ENCODE measurements at regions not wholly inside any gene's neighbourhood (a gene's known extent, or its start where the extent isn't known, plus 50 kb on each side); places are given as distances from the start of the nearest gene placed in this dataset.

DNA sequence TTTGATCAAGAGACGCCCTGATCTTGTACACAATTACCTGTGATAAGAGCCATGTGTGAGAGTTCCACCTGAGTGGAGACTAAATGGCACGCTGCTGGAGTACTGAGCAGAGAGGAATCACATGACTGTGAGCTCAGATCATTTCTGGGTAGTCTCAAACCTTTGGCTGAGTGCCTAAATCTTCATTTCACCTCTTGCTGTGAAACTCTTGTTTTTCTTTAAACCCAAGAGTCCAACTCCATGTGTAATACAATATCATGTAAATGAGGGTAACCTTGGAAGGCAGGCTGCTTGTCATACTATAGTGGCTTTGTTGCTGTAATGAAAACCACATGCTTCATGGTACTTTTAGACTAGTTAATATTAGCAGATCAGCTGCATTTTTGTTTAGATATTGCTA is 156.9 kb downstream of the CAND1 start:
- intact Hi-C loops (cut with micrococcal nuclease): no loop called here

GRCh38 chr12:67427336-67427735 is 158.2 kb downstream of the CAND1 start:
- intact Hi-C loops (cut with micrococcal nuclease): no loop called here

- intact Hi-C loops (cut with micrococcal nuclease): no loop called here
Measured at GRCh38 chr12:67428431-67428830, 159.3 kb downstream of the CAND1 start.

- intact Hi-C loops (cut with micrococcal nuclease): no loop called here
Measured at GRCh38 chr12:67430708-67431335, 161.7 kb downstream of the CAND1 start.

GRCh38 chr12:67431411-67432020 is 162.4 kb downstream of the CAND1 start:
- intact Hi-C loops (cut with micrococcal nuclease): no loop called here

DNA sequence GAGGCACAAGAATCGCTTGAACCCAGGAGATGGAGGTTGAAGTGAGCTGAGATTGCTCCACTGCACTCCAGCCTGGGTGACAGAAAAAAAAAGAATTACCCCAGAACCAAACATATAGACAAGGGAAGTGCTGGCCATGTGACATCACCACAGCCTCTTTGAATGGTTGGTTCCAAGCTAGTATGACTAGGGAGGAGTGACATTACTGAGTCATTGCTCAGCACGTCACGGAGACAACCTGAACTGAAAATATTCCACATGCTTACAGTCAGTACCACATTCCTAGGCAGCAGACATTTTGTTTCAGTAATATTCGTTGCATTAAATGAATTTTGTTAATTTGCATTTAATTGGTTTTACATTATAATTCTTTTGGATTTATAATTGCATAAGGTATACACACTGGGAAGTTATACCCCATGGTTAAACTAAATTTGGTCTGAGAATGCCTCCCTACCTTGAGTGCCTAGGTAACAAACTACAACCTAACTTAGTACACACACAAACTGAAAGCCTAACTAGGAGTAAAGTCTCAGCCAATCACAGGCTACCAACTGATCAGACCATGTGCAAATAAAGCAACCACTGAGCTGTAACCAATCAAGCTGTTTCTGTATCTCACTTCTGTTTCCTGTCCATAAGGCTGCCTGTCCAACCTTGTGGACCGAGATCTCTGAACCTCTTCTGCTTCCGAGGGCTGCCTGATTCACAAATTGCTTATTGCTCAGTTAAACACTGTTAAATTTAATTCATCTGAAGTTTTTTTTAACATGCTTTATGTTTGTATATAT is 164.4 kb downstream of the CAND1 start:
- intact Hi-C loops (cut with micrococcal nuclease): no loop called here

GRCh38 chr12:67434671-67435370 is 165.7 kb downstream of the CAND1 start:
- intact Hi-C loops (cut with micrococcal nuclease): no loop called here

DNA sequence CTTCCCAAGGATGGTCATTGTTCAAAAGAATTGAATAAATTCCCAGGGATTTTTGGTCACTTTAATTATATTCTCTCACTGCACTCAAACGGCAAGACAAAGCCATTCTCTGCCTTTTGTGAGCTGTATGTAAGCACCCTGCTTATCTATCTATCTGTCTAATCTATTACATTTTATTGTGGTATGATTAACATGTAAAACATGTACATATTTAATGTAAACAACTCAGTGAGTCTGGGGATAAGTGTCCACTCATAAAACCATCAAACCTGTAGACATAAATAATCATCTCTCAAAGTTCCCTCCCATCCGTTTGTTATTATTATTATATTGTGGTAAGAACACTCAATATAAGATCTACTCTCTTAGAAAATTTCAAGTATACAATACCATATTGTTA is 167.1 kb downstream of the CAND1 start:
- intact Hi-C loops (cut with micrococcal nuclease): no loop called here

DNA sequence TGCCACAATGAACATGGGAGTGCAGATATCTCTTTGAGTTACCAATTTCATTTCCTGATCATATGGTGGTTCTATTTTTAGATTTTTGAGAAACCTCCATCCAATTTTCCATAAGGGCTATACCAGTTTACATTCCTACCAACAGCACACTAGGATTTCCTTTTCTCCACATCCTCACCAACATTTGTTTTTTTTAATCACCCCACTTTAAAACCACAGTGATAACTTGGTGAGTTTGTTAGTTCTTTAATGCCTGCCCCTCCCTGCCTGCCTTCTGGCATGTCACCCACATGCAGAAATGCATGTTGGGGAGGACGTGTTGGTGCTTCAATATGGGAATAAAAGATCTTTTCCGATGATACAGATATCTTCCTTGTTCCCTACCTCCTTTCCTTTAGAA is 167.9 kb downstream of the CAND1 start:
- intact Hi-C loops (cut with micrococcal nuclease): no loop called here

DNA sequence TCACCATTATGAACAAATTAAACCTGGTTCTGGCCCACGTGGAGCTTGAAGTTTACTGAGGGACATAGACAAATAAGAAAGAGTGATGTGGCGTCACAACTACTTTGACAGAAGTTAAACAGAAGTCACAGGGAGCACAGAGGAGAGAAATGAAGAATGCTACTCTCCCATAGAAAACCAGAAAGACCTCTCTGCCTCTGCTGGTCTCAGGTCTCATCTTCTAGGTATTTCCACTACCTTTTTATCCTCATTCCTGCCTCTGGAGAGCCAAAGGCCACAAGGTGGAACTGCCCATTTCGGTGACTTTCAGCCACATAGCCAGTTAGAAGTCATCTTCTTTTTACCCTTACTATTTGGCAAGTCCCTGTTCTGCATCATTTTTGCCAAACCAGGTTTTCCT is 170.5 kb downstream of the CAND1 start:
- intact Hi-C loops (cut with micrococcal nuclease): loop anchor here (5.0 kb wide), 2 partner anchors 43 to 153 kb away; no protein-coding TSS in a partner anchor

DNA sequence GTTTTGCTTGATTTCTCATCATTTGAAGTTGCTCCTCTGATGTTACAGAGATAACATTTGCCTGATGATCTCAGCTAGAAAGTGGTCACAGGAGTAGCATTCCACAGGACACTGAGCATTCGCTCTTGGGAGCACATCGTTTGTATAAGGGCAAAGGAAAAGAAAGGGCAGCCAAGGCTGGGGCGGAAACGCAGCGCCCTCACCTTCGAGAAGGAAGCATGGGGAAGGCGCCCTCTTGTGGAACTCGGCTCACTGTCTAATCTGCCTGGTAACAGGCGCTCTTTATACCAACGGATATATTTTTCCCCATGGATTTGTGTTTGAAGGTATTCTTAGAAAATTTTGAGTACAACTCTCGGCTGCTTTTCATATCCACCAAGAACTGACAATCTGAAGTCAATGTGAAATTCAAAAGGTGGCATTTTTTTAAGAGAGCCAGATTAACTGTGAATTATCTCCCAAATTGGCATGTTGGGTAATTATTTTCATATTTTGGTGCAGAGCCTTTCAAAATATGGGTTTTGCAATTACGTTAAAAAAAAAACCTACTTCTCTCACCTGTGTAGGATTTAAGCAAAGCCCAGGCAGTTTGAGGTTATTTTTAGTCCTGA is 172.7 kb downstream of the CAND1 start:
- intact Hi-C loops (cut with micrococcal nuclease): loop anchor here (1.0 to 5.0 kb wide), 9 partner anchors 40 to 501 kb away; partner anchors contain the start of gene DYRK2

DNA sequence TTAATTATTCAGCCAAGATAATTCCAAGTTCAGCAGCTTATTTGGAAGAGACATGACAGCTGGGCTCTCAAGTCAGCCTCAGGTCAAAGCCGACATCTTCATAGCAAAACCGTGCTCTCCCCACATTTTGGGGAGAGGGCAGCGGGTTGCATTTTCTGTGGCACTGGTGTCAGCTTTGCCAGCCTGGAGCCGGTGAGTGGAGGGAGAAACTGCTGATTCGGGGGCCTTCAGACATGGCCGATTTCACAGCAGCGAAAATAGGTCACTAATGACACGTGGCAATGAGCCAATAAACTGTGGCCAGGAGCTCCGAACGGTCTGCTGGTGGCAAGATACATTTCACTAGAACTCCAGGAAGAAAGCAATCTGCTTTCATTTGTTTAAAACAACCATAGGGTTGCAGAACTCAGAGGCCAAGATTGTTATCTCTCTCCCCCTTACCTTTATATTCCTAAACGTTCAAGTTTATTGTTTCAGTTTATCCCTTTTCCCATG is 173.2 kb downstream of the CAND1 start:
- intact Hi-C loops (cut with micrococcal nuclease): loop anchor here (1.0 to 5.0 kb wide), 6 partner anchors 40 to 501 kb away; partner anchors contain the start of gene DYRK2

DNA sequence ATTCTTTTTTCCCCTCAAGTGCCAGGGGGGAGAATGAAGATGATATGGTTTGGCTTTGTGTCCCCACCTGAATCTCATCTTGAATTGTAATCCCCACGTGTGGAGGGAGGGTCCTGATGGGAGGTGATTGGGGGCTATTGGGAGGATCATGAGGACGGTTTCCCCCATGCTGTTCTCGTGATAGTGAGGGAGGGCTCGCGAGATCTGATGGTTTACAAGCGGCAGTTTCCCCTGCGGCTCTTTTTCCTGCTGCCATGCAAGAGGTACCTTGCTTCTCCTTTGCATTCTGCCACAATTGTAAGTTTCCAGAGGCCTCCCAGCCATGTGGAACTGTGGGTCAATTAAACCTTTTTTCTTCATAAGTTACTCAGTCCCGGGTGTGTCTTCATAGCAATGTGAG is 173.7 kb downstream of the CAND1 start:
- intact Hi-C loops (cut with micrococcal nuclease): loop anchor here (1.0 to 5.0 kb wide), 6 partner anchors 39 to 500 kb away; partner anchors contain the start of gene DYRK2

DNA sequence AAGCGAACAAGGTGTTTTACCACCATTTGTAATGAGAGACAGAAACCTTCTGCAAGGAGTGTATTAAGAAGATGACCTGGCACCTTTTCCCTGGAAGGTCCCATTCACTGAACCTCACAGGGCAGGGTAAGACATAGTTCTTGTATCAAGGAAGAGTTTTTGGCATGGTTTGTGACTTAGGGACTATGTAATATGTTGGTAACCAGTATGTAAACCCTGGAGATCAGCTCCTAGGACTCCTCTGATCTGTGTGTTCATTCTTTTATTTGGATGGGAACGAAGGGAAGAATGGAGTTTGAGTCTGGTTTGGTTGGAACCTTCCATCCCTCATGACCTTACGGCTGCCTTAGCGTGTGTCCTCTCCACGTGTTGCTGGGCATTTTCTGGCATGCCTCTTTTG is 175.4 kb downstream of the CAND1 start:
- intact Hi-C loops (cut with micrococcal nuclease): loop anchor here (5.0 kb wide), 2 partner anchors 38 to 148 kb away; no protein-coding TSS in a partner anchor

DNA sequence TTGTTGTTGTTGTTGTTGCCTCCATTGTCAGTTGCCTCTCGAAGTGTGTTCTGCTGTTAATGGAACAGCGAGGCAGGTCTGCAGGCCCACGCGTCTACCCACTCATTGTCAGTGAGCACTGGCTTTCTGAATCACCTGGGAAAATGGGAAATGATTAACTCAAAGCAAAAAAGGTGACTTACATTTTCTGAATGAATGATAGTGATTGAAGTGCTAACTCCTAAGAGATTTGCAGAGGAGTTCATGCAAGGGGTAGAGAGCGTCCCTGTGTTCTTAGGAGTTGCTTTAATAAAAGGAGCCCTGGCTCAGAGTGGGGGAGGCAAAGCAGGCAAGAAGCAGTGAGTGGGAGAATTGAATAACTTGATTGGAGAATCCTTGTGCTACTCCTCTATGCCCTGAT is 177.6 kb downstream of the CAND1 start:
- intact Hi-C loops (cut with micrococcal nuclease): loop anchor here (5.0 kb wide), 1 partner anchor 179 kb away; the partner anchor contains the start of gene CAND1

DNA sequence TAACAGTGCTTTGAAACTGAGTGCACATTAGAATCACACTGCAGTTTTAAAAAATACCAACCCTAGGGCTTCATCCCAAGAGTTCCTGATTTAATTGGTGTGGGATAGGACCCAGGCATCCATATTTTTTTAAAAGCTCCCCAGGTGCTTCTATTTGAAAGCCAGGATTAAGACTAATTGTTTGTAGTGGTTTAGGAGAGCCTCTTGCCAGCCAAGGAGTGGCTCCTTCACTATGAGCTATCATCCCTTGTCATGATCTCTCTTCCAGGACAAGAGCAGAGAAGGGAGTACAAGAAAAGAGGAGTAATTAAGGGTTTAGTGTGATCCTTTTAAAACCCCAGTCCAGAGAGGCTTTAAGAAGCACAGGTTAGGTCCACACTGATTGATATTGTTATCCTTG is 178.0 kb downstream of the CAND1 start:
- intact Hi-C loops (cut with micrococcal nuclease): loop anchor here (5.0 kb wide), 1 partner anchor 180 kb away; the partner anchor contains the start of gene CAND1

- intact Hi-C loops (cut with micrococcal nuclease): loop anchor here (1.0 to 5.0 kb wide), 3 partner anchors 65 to 182 kb away; partner anchors contain the start of gene CAND1
Measured at GRCh38 chr12:67449591-67450052, 180.5 kb downstream of the CAND1 start.

DNA sequence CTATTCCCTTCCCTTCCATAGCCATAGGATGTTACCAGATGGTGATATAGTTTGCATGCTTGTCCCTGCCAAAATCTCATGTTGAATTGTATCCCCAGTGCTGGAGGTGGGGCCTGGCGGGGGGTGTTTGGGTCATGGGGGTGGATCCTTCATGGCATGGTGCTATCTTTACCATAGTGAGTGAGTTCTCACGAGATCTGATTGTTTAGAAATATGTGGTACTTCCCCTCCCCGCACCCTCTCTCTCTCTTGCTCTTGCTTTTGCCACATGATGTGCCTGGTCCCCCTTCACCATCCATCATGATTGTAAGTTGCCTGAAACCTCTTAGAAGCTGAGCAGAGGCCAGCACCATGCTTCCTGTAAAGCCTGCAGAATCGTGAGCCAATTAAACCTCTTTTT is 181.3 kb downstream of the CAND1 start:
- intact Hi-C loops (cut with micrococcal nuclease): no loop called here

GRCh38 chr12:67451206-67451605 is 182.0 kb downstream of the CAND1 start:
- intact Hi-C loops (cut with micrococcal nuclease): no loop called here

DNA sequence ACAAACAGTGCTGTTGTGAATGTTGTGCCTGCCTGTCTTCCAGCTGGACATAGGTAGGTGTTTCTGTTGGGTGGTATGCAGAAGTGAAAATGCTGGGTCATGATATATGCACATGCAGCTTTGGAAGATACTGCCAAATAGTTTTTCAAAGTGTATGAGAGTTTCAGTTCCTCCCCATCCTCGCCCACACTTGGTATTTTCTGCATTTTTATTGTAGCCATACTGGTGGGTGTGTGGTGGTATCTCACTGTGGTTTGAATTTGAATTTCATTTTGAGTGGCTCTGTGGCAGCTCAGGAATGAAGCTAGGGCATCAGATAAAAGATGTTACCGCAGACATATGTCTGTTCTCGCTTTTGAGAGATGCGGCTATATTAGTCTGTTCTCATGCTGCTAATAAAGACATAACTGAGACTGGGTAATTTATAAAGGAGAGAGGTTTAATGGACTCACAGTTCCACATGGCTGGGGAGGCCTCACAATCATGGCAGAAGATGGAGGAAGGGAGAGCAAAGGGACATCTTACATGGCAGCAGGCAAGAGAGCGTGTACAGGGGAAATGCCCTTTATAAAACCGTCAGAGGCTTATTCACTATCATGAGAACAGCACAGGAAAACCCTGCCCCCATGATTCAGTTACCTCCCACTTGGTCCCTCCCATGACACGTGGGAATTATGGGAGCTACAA is 183.1 kb downstream of the CAND1 start:
- intact Hi-C loops (cut with micrococcal nuclease): no loop called here

All from T-helper 1 cell treated with Interleukin-12 subunit alpha and Interleukin-12 subunit beta and Interleukin-4 antibody, amounts not matched to agents 30 ng/mL and 1 ng/mL, for 36 hours (primary cell).